Stimulated activated CD4-positive, alpha-beta T cell treated with anti-CD3 and anti-CD28 coated beads, TNF-alpha, amount 100 ng/mL, for 48 hours (primary cell): ENCODE measurements at regions not wholly inside any gene's neighbourhood (a gene's known extent, or its start where the extent isn't known, plus 50 kb on each side); places are given as distances from the start of the nearest gene placed in this dataset.

Source experiments
- DNase-seq, 3 donors: peaks; one replicate each; pipeline ENCODE4 v3.0.0-alpha.2; 2020; ENCODE audit warnings: low read depth in 3 of 3

DNA sequence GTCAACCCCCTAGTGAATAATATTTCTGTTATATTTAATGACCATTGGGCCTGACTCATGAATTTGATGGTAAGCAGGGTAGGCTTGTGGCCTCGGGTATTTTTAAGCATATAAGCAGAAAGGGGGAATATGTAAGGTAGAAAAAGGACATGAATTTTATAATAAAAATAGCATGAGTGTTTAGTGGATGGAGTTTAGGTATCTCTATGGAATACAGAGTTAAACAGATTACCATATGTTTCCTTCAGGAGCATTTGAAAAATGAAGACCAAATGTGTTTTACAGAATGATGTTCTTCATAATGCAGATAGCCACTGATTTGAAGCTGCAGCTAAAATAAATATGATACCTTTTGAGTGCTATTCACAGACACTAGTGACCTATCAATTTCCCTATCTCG, 191.7 kb upstream of the TSHZ2 start:
- DNase-seq: no peak

DNA sequence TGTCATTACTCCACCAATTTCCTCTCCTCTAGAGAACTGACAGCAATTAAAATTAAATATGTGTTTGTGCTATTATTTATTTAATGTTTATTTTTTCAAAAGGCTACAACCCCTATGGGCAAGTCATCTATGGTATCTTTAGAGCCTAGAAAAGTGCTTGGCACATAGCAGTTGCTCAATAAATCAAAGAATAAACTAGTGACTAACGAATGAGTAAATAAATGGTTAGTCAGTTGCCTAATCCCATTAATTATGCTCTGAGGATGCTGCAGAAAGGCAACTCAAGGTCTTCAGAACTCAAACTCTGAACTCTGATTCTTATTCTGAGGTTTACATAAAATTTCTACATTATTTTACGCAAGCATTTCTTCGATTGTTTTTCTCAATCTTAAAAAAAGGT, 193.0 kb upstream of the TSHZ2 start:
- DNase-seq: no peak

DNA sequence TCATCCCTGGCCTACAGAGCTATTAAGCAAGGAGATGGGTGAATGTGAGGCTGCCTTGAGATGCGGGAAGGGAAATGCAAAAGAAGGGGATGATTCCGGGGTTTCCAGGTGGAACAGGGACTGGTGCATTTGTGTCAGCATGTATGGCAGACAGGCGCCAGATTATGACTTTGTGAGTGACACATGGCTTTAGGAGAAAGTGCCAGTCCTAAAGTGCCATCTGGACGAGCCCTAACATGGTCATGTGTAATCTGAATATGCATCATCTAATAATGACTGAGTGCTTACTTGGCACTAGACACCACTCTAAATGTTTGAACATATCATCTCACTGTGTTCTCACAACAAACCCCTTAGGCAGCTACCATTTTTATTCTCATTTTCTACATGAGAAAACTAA, 195.0 kb upstream of the TSHZ2 start:
- no peak for DNase-seq

DNA sequence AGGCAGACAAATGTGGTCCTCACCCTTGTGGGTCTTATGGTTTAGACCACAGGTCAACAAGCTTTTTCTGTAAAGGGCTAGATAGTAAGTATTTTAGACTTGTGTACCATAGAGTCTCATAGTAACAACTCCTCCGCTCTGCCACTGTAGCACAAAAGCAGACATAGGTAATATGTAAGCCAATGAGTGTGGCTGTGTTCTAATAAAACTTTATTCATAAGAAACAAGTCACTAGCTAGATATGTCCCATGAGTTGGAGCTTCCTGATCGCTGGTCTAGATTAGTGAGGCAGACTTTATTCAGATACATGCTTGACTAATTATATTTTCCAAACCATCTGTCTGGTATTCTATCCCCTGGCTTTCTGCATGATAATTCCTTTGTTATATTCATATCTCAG, 196.4 kb upstream of the TSHZ2 start:
- DNase-seq: no peak

DNA sequence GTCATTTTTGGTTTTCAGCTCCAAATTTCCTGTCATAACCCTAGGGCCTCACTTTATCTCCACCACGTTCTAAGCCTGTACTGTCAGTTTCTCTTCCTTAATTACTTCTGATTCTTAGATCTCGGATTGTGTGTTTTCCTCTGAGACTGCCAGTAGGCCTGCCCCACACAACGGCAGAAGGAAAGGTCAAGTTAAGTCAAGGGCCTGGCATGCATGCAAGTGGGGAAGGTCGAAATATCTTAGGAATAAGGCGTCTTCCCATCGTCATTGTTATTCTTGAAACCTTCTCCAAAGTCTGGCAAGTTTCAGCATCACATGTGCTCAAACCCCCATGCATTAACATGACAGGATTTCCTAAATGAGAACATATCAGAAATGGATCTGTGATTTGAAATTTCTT, 203.5 kb upstream of the TSHZ2 start:
- no peak for DNase-seq

DNA sequence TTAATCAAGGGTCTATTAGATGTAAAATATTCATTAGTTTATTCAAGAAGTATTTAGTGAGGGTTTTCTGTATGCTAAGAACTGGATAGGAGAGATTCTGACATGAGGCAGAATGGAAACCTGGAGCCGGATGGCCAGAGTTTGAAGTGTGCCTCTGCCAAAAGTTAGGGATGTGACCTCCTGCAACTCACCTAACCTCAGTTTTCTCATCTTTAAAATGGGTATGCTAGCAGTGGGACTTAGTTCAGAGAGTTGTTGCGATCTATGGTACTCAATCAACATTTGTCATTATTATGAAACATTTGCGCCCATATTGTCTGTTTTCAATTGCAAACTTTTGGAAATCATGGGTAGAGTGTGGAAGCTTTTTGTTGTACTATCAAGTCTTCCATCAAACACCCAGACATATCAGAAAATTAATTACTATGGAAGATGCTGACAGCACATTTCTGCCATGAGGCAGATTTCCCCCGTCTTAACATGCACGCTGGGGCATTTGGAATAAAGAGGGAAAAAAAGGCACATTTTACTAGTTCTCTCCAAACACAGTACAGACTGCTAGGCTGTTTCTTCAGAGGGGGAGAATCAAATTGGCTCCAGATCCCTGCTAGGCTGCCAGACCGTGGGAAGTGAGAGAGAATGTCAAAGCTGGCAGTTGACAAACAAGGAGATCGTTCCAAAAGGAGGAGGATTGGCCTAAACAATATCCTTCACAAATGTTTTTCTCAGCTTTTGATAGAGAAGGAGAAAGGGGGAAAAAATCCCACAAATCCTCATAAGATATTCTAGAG, 205.3 kb upstream of the TSHZ2 start:
- no peak for DNase-seq

DNA sequence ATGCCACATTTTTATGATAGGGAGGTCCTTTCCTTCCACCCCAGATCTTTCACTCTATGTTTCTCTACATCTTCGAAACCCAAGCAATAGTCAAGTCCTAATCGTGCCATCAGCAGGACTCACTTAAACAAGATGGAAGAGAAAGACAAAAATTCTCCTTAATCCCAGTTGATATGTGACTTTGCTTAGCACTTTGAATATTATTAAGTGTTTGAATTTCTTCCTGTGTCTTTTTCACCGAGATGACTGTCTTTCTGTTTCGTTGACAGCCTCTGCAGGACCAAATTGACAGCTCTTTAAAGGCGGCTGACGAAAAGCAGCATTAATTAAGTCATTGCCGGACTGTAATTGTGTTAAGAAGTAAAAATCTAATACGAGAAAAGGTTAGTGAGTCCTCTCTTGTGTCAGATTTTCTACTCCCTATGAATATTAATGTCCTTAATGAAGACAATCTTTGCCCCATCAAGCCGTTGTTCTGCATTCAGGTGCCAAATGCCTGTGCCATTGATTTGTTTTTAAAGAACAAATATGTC, 208.8 kb upstream of the TSHZ2 start:
- no peak for DNase-seq

DNA sequence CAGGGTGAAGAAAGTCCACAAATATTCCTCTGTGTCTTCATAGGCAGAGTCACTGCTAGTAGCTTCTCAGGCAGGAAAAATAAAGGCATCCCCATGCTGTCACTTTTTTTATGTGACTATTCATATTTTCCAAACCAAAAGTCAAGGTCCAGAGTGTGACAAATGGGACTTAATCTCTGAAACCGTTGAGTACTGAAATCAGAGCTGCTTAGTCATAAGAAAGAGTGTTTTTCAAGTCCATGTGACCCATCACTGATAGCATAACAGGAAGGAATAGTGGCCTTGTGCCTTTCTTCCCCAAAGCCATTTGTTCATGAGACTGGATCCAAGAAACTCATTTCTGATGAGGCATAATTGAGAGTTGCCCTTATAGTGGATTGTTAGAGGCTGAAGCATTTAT, 210.3 kb upstream of the TSHZ2 start:
- no peak for DNase-seq

DNA sequence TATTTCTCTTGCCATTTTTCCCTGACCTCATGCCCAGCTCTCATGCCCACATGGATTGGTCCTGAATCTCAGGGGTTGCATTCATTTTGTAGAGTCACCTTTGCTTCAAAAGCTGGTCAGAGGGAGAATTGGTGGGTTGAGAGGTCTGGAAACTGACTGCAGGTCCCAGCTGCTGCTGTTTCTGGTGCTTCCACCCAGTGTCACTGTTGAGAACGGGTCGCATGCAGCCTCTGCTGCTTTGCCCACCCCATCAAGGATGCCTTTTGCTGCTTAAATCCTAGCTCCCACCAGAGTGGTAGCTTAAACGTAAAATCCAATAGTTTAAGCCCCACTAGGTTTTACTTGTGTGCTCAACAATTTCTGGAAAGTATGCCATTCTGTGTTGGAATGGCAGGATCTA, 211.4 kb upstream of the TSHZ2 start:
- DNase-seq: no peak

DNA sequence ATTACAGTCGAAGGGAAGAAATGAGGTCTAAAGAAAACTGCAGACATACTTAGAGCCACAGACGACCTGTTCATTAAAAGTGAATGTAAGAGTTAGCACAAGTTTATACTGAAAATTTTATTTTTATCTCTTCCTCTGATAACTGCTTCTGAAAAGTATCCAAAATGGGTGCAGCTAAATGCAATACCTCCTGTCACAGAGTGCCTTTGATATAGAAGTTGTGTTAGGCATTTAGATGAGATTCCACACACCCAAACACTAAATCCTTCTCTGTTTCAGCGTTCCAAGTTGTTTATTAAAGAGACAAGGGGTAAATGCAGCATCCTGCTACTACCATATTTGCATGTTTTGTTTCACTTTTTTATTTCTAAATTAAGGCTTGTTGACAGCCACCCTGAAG, 214.7 kb upstream of the TSHZ2 start:
- no peak for DNase-seq

DNA sequence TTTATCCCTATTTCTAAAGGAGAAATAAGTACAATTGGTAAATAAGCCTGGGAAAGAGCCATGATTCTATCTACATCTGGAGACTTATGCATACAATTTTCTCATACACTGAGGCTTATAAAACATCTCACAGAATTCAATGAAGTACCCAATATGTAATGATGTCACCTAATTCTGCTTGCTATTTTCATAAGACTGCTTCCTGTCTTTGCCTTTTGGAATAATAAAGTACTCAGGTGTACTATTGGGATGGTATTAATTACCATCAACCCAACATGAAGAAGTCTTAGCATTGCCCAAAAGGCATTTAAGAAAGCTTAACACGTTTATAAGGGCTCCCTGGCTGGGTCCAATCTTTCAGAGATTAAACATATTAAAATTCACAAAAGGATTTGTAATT, 216.4 kb upstream of the TSHZ2 start:
- DNase-seq: no peak

DNA sequence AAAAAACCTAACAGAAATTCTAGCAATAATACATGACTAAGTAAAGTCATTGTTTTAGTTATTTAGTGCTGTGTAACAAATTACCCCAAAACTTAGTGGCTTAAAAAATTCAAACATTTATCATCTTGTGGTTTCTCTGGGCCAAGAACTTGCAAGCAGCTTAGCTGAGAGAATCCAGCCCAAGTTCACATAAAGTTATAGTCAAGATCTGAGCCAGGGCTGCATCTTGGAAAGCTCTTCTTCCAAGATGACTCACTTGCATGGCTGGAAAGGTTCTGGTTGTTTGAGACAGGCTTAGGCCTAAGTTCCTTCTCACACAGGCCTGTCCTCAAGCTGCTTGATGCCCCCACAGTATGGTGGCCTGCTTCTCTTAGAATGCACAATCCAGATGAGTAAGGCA, 217.8 kb upstream of the TSHZ2 start:
- no peak for DNase-seq

DNA sequence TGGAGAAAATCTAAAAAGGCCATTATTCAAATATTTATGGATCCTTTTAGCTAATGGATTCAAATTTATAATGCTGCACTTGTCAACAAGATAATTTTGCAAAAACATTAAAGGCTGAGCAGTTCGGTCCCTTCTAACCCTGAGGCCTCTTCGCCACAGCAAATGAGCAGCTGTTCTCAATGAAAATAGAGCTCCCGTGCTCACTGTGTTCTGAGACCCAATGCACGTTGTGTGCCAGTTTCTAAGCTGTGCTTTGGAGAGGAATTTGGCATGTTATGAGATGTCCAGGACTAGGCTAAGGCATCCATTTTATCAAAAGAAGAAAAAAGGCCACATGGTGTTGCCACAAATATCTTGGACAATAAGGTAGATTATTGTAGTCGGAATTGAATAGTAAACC, 220.1 kb upstream of the TSHZ2 start:
- DNase-seq: no peak

DNA sequence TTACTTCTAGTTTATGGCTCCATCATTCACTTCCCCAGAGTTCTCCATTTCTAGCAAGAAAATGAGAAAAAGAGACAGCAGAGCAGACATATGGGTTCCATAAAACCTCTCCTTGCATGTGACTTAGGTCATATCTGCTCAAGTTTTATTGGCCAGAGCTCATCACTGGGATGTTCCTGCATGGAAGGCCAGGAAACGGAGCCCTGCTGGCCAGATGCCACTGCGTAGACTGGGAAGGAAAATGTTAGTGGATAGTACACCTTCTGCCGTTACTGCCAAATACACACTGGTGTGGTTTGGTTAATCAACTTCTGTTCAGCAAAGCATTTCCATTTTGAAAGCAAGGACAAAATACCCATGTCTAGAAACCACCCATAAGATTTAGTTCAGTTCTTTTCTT, 220.6 kb upstream of the TSHZ2 start:
- no peak for DNase-seq

DNA sequence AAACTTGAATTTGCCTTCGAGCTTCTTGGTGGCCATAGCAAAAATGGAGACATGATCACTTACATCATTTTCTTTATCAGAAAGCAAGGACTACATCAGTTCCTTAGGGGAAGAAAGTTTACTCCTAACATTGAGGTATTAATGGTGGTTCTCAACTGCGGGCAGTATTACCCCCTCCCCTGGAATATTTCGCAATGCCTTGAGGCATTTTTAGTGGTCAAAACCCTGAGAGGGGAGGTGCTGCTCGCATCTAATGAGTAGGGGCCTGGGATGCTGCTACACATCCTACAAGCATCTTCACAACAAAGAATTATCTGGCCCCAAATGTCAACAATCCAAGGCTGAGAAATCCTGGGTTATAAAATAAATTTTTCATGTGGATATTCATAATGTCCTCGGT, 222.2 kb upstream of the TSHZ2 start:
- DNase-seq: no peak

DNA sequence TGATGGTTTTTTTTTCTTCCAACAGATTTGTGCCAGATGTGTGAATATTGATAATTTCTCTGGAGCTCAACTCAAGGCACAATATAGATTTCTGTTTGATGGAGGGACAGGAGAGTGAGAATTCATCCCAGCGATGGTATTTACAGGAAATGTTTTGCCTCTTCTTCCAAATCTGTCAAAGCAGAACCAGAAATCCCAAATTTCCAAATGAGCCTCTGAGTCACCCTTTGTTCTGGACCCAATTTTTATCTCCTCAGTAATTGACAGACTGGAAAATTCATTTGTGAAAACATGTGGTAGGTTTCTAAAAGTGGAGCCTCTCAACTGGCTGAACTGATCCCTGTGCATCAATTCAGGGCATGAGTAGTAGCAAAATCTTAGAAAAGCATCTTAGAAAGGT, 223.2 kb upstream of the TSHZ2 start:
- no peak for DNase-seq

DNA sequence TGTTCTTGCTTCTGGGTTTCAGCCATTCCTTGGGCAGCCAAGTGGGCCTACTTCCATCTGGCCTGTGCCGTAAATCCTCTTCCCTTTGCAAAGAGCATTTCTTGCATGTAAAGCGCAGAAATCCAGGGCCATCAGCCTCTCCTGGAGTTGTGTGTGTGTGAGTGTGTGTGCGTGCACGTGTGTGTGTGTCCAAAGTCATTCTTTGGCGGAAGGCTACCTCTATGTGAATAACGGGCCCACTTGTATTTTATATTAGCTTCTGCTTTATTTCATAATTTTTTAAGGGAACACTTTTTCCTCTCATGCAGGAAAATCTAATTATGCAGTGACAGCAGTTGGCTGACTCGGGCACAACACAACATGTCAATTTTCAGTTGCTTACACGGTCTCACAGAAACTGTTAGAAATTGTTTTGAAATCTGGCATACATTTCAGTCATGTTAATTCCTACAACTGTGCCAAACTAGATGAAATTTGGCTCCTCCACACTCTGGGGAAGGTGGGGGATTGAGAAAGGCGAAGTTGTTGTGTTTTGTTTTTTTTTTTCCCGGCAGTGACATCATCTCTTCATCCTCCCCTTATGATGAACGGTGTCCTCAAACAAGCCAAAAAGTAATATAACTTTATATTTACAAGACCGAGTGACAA, 223.7 kb upstream of the TSHZ2 start:
- no peak for DNase-seq

DNA sequence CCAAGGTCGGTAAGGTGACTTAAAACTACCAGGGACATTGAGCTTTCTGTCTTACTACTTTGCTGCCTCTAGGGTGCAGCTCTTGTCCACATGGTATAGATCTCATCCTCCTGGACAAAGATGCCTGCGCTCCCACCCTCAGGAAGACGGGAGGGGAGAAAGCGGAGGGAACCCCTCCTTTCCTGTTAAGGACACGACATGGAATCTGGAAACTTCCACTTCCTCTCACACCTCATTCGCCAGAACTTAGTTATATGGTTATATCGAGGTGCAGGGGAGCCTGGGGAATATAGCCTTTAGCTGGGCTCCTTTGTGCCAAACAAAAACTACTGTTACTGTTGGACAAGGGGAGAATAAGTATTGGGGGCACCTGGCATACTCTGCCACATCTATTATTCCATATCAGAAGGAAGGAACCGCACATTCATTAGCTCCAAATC, 224.3 kb upstream of the TSHZ2 start:
- DNase-seq: no peak

DNA sequence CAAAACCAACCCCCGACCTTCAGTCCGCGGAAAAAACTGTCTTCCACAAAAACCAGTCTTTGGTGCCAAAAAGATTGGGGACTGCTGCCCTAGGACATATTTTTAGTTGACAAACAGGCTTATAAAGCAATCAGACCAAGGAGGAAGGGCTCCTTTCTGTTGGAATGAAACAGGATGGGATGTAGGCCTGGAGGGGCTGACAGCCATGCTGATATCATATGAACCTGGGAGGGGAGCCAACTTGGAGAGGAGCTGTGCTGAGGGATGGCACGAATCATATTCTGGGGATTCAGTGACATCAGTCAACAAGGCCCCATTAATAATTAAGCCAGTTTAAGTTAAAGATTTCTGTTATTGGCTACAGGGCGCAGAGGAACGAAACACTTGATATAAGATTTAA, 225.4 kb upstream of the TSHZ2 start:
- DNase-seq: no peak

DNA sequence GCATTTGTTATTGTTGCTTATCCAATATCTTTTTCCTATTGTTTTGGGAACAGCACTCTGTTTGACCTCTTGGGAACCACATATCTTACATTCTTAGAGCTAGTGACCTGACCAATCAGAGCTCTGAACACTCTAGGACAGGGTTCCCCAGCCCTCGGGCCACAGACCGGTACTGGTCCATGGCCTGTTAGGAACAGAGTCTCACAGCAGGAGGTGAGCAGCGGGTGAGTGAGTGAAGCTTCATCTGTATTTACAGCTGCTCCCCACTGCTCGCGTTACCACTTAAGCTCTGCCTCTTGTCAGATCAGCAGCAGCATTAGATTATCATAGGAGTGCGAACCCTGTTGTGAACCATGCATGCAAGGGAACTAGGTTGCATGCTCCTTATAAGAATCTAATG, 226.0 kb upstream of the TSHZ2 start:
- no peak for DNase-seq

DNA sequence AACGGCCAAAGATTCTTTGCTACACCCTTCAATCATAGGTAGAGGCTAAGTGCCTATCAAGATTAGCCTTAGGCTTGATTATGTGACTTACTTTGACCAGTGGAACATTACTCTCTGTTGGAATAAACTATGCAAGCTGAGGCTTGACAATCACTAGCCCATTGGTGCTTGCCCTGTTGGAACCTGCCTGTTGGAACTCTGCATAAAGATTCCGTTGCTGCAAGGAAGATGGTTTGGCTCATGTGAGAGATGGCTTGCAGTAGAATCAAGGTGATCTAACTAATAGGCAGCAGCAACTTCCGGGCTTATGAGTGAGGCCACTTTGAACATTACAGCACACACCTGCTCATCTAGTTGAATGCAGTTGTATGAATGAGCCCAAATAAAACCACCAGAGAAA, 227.7 kb upstream of the TSHZ2 start:
- no peak for DNase-seq

DNA sequence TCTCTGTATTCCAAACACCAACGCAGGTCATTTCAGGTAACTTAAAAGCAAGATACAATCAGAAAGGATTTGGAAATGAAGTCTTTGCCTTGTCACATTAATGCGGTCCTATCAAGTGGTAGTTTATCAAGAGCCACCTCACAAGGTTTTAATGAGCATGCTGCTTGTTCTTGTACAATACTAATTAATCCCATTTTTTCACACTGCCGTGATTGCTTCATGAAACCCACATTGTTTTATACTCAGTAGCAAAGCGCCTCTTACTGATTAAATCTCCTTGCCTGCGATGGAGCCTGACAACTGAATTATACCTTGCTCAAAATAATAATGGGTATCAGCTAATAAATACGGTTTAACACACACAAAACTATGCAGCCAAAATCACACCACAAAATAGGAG, 234.1 kb upstream of the TSHZ2 start:
- DNase-seq: no peak

DNA sequence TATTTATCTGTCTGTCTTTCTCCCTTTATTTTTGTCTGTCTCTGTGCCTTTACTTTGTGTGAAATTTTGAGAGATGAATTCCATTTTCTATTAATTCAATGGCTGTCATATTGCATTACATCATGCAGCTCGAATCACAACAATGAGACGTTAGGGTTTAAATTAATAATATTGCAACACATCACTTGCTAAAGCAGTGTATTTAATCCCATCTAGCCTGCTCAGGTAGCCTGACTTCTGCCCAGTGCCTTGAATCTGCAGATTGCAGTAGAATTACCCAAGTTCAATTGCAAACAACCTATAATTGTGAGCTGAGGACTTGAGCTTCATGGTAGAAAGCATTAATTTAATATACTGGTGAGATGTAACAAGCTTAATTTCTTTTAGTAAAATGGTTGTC, 235.7 kb upstream of the TSHZ2 start:
- no peak for DNase-seq

DNA sequence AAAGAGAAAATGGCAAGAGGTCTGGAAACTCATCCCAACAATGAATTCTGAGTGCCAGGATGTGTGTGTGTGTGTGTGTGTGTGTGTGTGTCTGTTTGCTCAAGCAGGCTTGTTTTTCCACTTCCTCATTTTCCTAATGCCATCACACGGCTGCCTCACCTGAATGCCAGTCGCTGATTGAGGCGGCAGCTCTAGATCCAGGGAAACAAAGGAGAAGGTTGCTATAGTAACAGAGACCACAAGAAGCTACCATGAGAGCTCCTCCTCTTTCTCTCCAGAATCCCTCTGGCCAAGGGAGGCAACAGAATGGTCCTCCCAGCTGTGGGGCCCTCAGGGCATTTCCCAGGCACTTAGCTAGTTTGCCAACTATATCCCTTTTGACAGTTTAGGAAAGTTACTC, 241.1 kb upstream of the TSHZ2 start:
- DNase-seq: no peak
